ENCODE measurements at regions not wholly inside any gene's neighbourhood (a gene's known extent, or its start where the extent isn't known, plus 50 kb on each side); places are given as distances from the start of the nearest gene placed in this dataset.
A peak's percentile ranks its signal among the peaks of the same experiment; 100 is the strongest.

GRCh38 chr4:23401572-23401971 is 488.3 kb downstream of the PPARGC1A start:
- DNase-seq (ENCODE audit: low spot score) = no peak

DNA sequence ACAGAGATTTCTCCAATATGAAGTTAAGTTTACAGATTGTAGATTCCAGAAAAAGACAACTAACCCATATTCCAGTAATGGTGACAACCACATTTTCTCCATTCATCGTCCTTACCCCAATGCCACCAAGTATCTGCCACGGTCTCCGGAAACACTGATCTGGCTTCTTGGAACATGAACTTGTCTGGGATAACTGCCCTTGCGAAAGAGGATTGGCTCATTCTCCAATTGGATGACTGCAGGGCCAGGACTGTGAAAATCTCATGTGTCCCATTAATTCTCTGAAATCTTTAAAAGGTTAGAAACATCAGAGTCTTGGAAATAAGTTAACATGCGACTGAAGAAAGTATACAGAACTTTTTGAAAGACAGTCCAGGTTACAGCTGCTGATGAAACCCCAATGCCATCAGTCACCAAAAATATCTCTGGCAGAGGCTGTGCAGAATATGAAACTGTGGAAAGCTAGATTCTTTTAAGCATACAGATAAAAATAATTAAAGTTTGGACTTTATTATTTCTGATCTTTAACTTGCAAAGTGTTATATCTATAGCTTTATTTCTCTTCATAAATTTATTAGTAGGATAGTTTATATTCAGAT is 496.9 kb downstream of the PPARGC1A start:
- DNase-seq (ENCODE audit: low spot score) = no peak

GRCh38 chr4:23390246-23390645 is 499.6 kb downstream of the PPARGC1A start:
- DNase-seq (ENCODE audit: low spot score) = no peak

- DNase-seq (ENCODE audit: low spot score) = no peak
Observed at GRCh38 chr4:23388699-23389395, 501.0 kb downstream of the PPARGC1A start.

- no peak for DNase-seq (ENCODE audit: low spot score)
Observed at GRCh38 chr4:23388255-23388654, 501.6 kb downstream of the PPARGC1A start.

DNA sequence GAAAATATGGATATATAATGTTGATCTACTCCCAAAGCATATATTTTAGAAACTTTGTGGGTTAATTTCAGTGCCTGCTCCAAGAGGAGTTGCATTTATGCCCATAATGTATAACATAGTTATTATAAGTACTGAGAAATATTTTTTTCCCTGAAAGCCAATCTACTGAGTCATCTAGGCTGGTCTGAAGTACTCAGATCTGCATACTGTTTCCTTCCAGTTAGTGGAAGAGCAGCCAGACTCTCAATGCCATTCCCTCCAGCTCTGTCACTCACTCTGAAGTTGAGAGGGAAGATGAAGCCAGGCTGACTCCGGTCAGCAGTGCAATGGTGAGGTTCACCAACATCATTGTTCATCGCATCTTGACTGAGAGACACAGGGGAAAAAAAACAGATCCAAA is 505.1 kb downstream of the PPARGC1A start:
- no peak for DNase-seq (ENCODE audit: low spot score)

- no peak for DNase-seq (ENCODE audit: low spot score)
Observed at GRCh38 chr4:23382879-23383278, 507.0 kb downstream of the PPARGC1A start.

DNA sequence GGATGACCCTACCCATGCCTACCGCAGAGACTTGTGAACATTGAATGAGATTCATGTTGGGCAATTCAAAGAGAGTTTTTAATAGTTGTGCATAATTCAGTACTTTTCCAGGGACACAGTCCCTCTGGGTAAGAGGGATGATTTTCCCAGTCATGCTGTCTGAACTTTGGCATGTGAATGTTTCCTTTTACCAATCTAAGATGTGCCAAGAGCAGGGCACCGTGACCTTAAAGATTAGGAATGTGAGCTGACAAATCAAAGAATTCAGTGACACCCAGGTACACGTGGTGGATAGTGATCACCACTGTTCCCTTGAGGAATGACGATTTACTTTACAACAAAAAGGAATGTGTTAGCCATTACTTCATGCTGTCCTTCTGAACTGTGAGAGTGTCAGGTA is 515.6 kb downstream of the PPARGC1A start:
- no peak for DNase-seq (ENCODE audit: low spot score)

GRCh38 chr4:23373261-23373660 is 516.6 kb downstream of the PPARGC1A start:
- peak; percentile 47 for DNase-seq (ENCODE audit: low spot score)

DNA sequence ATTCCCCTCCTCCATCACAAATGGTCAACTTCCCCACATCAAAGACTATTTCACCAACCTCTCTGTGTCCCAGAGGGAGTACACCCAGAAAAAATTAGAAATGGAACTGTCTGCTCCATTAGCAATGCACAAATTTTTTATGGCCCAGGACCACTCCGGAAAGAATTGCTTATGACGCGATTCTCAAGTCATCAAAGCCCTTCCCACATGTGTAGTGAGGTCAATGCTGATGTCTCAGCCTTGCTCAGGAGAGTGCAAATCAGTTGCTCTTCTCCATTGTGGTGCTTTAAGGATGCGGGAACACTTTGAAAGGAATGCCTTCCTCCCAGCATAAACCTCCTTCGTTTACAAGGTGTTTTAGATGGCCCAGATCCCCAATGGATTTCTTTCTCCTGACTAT is 518.3 kb downstream of the PPARGC1A start:
- no peak for DNase-seq (ENCODE audit: low spot score)

DNA sequence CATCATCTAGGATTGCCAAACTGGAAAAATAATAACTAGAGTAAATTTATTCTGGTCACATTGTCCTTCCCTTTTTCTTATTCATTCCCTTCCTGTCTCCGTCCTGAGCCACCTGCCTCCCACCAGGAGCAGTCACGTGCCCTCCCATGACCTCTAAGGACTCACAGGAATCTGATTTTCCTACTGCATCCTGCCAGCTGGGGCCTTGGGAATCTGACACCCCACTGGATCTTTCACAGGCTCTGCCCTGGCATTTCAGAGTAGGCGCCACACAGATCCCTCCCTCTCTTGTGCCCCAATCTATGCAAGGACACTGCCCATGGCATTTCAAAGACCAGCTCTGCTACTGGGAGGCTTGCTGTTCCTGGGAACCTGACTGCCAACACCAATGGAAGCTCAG is 520.5 kb downstream of the PPARGC1A start:
- no peak for DNase-seq (ENCODE audit: low spot score)

DNA sequence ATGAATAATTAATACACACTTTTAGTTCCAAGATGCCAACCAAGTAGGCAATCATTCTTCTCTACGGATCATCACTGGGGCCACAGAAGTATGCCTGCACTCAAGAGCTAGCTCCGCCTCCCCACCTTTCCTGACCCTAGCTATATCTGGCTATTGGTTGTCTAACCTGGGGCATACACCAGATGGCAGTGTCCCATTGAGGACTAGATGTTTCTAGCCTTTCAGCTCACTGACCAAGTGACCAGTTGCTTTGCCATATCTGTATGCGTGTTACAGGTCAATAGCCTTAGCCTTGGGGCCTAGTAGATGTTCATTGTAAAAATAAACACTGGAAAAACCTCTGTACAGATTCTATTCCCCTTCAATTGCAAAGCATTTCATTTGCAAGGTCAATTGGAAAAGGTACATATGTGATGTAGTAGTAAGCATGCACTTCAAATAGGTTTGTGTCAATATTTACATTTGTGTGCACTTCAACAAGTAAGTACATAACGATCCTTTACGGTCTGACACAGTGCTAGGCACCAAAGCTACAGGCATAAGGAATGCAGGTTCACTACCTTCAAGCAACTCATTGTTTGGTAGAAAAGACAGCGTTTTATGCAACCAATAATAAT is 521.7 kb downstream of the PPARGC1A start:
- DNase-seq (ENCODE audit: low spot score) = no peak

DNA sequence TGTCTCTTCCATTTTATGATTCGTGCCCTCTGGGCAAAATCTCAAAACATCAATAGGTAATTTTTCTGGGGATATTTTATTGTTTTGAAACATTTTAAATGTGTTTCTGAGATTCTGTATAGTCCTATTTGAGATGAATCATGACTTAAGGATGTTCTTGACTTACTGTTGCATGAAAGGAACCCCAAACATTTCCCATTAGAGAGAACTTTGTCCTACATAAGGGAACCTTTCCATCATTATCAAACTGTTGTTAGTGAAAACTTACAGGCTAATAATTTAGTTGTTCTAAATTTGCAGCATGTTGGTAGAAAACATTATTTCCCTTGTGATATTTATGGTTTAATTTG is 523.3 kb downstream of the PPARGC1A start:
- DNase-seq (ENCODE audit: low spot score) = no peak

DNA sequence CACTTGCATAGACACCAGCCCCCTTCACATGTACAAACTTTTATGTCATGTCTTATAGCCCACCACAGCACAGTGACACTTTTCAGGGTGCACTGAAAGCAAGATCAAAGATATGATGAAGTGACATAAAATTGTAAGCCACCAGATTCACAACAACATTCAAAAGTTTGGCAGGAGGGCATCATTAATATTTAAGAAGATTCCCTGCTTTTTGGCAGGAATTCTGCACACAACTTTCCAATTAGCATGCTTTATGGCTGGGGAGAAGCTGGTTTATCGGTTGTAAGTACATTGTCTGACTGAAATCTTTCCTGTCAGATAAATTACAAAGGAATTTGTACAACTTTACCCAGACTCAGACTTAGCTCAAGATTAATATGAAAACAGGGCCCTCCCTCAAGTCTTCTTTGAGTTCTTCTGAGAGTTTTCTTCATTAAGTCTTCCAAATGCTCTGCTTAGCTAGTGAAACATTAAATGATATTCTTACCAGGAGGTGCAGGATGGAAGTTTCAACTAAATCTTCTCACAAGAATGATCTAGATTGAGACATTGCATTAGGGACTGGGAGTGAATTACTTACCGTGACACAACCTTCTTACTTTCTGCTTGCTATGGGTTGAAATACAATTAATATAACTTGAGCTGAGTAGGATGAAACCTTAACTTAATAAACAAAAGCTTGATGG is 523.8 kb downstream of the PPARGC1A start:
- DNase-seq (ENCODE audit: low spot score) = no peak

DNA sequence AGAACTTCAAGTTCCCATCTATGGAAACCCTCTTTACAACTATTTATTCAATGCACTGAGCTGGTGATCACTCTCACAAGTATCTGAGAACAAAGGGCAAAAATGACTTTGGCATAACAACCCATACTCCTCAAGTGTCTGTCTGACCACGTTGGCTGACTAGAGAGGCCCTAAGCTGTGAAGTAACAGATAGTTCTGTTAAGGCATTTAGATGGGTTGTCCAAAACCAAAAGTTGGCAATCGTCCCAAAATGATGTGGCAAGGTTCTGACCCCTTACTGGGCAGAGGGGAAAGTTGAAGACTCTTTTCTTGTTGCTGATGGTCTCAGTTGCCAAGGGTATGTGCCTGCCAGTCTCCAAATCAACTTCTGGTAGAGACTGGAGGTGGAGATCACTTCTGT is 524.8 kb downstream of the PPARGC1A start:
- no peak for DNase-seq (ENCODE audit: low spot score)

- DNase-seq (ENCODE audit: low spot score) = no peak
Observed at GRCh38 chr4:23364167-23364566, 525.7 kb downstream of the PPARGC1A start.

DNA sequence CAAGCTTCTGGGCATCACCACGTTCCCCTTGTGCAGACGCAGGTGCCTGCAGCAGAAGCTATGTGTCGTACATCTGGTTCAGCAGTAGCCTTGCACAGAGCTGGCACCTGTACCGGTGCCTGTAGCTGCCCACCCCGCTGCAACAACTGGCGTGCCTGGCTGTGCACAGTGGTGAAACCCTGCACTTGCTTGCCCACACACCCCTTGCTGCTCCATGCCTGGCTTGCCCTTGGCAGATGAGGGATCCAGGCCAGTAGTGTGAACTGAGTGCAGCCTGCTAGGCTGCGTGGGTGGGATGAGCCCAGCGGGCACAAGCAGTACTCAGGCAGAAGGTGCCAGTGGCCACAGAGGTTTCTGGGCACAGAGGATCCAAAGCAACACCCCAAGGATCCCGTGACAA is 528.4 kb downstream of the PPARGC1A start:
- no peak for DNase-seq (ENCODE audit: low spot score)

DNA sequence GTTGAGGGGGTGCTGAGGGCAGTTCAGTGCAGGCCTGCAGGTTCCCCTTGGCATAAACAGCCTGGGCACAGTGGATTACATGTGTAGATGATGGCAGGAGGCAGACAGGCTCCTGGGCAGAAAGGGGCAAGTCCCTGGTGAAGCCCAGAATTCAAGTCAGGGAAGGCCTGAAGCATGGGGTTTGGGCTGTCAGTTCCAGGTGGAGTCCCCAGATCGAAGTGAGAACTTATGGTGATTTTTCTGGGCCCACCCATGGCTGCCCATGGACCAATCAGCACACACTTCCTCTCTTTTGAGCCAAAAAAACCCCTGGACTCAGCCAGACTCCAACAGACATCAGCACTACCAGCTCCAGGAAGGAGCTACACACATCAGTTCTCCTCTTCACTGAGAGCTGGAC is 529.1 kb downstream of the PPARGC1A start:
- DNase-seq (ENCODE audit: low spot score) = no peak

- no peak for DNase-seq (ENCODE audit: low spot score)
Observed at GRCh38 chr4:23355258-23355657, 534.6 kb downstream of the PPARGC1A start.

- no peak for DNase-seq (ENCODE audit: low spot score)
Observed at GRCh38 chr4:23353200-23353599, 536.6 kb downstream of the PPARGC1A start.

- no peak for DNase-seq (ENCODE audit: low spot score)
Observed at GRCh38 chr4:23348789-23349498, 540.9 kb downstream of the PPARGC1A start.

DNA sequence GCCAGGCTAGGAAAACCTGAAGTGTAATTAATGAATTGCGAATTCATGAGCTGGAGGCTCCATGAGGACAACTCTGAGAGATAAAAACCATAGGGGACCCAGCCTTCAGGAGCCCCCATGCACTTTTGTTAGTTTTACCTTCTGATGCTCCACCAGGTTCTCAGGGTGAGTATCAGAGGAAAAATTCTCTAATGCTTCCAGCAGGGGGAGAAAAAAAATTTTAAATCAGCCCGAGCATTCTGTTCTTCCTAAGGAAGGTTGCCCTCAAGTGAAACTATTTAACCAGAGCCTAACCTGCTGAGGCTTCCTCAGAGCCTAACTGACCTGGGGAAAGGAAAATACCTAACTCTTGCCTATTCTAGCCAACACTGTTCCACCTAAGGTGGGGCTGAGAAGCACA is 552.6 kb downstream of the PPARGC1A start:
- no peak for DNase-seq (ENCODE audit: low spot score)
